HG02642 (cell line): ENCODE measurements at regions not wholly inside any gene's neighbourhood (a gene's known extent, or its start where the extent isn't known, plus 50 kb on each side); places are given as distances from the start of the nearest gene placed in this dataset.

Experiments used
- ATAC-seq: cut with Tn5 transposase; IDR thresholded peaks from one replicate; pipeline ENCODE4 v1.9.1; 2021; ENCODE audit warnings: mild to moderate bottlenecking; ENCODE audit not compliant: unreplicated experiment, poor library complexity

DNA sequence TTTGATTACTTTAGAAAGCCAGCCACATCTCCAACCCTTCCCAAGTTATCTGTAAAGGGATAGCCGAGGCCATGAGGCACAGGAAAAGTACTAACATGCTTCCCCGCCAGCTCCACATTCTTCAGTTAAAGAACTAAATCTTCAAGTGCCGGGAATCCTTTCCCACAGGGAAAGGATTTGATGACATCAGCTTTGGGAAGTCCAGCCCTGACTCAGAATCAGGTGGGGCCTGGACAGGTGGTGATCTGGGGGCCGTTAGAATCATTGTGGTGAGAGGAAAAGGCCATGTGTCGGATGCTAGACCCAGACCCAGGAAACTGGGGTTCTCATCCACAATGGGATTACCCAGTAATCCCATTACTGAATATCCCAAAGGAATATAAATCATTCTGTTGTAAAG, 580.0 kb downstream of the QKI start:
- no peak for ATAC-seq

DNA sequence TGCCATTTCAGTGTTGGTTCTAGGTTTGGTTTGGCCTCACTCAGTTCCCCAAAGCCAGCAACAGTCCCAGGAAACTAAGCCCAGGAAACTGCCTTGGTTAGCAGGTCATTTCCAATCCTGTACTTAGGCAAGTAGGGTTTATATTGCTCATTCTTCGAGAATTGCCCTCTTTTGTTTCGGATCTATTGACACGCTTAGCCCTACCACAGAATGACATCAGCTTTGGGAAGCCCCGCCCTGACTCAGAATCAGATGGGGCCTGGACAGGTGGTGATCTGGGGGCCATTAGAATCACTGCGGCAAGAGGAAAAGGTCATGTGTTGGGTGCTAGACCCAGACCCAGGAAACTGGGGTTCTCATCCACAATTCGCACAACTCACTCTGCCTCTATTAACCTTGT, 578.2 kb downstream of the QKI start:
- no peak for ATAC-seq

DNA sequence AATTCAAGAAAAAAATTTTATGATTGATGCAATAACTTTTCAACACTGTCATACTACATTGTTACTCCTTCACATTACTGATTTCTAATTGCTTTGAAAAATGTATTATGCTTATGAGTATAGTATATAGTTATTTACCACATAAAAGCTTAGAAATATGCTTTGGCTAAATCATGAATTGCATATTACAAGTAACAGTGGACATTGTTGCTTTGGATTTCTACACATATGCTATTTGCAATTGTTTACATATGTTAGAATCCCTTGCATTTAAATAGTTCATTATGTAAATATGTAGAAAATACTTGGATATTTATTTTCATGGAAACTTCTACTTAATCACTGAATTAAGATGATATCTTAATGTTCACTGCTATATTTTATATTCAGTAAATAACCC, 577.5 kb downstream of the QKI start:
- ATAC-seq: no peak

DNA sequence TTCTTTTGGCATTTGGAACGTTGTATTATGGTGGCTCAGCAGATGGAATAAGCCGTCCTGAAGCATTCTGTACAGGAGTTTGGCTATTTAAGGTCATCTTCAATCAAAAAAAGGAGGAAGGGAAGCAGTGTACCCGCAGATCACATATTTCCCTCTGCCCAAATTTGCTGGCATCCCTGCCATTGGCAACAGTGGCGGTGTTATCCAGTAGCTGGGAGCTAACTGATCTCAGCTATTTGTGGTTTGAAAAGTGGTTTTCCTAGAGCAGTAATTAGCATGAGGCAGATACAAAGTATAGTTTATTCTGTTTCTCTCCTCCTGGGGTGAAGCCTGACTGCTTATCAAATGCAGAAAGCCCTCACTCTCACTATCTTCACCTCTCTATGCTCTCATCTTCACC, 576.8 kb downstream of the QKI start:
- ATAC-seq: no peak

DNA sequence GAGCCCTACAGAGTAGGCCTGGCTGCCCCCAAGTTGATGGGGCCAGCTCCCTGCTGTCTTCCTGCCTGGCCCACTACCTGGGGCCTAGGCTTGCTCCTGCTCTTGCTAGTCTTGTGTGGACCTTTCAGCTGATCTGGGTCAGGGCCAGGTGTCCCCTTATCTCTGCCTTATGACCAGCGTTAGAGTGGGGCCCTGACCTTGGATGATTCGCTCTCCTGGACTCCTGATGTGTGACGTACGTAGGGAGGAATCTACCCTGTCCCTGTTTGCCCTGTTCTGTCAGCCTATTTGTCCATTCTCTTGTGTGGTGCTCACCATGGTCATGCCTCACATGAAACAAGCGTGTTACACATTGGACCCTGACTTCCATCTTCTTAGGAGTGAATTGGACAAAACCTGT, 571.8 kb downstream of the QKI start:
- no peak for ATAC-seq

DNA sequence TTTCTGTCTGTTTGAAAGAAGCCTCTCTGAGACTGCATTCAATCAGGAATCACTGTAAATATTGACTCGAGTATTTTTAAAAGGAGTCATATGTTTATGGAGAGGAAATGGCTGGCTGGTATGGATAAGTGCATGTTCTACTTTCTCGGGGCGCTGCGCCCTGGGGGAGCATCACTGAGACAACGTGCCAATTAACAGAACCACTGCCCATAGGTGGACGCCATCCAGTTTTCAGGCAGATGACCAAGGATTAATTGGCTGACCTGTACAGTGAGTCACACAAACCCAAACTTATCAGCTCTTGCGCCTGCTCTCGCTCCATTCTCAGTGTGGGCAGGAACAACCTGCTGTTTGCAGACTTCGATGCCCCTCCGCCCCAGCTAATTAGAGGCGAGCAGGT, 571.2 kb downstream of the QKI start:
- no peak for ATAC-seq

DNA sequence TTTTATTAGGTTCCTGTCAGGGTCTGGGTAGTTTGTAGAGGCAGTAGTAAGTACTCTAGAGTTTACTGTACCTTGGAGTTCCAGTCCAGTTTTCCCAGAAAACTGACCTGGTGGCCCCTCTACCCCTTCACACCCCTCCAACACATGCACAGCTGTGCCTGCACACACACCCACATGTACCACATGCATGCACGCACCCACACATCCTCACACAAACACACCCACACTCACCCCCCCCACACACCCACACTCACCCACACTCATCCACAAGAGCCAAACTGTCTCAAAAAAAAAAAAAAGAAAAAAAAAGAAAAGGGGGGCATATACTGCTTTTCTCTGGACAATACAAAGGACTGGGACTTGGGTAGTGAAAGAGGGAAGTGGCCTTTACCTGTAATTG, 570.5 kb downstream of the QKI start:
- no peak for ATAC-seq

DNA sequence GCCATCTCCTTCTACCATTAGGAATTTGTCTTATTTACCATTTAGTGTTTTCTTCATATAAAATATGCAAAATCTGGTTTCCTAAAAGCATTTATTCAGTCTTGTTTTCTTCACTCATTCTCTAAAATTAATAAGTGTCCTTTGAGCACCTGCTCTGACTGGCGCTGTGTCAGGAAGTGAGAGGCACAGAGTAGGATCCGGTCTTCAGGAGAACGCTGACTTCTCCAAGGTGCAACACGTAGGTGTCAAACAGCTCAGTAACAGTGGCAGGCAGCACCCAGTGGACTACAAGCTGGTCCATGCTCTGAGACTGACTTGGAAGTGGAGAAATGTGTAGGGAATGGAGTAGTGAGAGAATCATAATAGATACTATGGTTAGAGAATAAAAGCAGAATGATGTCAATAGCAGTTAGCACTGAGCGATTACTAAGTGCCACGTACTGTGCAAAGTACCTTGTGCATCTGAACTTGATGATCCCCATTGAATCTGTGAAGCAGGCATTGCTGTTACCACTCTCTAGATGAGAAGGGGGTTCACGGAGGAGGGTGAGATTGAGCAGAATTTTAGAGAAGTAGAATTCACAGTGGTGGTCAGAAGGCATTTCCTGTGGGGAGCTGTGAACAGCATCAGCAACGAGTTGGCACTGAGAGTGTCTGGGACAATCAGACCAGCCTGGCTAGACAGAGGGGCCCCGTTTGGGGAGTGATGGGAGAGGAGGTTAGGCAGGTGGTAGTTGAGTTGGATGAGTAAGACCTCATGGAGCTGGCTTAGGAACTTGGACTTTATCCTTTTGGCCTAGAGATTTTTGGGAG, 569.8 kb downstream of the QKI start:
- ATAC-seq: peak; percentile 56

DNA sequence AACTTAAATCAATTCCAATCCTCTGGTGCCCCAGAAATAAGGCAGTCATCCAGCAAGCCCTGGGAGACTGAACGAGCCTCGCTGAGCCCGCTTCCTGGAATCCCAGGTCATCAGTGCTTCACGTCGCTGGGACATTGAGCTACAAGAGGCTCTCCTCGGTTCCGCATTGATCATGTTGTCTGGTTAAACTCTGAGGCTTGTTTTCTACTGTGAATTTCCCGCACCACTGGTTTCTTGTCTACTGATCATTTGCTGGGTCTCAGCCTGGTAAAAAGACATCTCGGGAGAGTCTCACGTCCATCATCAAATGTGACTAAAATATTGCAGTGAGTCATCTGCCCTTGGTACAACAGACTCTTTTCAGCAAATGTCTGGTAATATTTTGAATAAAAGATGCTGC, 569.2 kb downstream of the QKI start:
- no peak for ATAC-seq

DNA sequence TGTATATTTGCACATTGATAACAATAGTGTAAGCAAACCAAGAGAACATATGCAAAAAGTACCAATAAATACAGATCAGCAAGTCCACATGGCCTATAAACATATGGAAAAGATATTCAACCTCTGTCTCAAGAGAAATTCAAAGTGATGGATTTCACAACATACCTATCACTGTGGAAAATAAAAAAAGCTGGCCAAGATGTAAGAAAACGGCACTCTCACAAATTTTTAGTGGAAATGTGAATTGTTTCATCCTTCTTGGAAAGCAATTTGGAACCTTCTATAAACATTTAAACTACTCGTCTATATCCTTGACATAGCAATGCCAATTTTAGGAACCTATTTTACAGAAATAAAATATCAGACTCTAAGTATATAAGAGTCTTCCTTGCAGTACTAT, 559.8 kb downstream of the QKI start:
- no peak for ATAC-seq

DNA sequence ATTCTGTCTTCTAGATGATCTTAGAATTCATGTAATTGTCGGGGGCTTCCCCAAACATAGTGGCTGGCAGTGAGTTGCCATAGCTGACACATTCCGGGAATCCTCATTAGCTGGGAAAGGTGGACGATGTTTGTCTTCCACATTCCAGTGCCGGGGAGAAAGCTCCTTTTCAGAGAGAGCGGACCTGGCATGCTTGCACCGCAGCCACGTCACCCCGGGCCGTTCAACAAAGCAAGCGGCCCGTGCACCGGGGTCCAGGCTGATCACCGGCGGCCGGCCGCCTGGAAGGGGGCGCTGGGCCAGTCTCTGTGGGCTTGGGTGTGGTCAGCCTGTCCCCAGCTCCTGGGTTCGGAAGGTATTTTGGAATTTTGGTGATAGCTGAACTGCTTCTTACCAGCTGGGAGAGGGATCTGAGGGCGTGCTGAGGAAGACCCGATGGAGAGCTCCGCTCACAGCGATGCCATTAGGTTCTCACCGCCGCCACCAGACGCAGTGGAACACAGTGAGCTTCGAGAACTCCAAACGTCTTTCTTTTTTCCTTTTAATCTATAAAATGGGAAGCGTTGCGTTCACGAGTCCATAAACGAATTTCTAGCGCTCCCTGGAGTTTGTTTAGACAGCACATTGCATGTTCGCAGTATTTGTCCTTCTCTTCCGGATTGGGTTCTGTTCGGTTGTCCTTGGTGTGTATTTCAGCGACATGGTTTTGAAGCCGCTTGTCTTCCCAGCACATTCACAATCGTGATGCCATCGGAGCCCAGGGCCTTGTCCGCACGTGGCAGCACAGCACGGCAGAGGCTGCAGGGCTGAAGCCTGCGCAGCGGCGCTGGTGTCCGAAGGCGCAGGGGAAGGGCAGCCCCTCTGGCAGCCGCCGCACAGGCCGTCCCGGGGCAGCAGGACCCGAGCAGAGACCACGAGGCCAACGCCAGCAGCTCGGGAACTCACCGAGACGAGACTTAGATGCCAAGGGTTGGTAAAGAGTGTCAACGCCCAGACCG, 557.6 kb downstream of the QKI start:
- no peak for ATAC-seq

DNA sequence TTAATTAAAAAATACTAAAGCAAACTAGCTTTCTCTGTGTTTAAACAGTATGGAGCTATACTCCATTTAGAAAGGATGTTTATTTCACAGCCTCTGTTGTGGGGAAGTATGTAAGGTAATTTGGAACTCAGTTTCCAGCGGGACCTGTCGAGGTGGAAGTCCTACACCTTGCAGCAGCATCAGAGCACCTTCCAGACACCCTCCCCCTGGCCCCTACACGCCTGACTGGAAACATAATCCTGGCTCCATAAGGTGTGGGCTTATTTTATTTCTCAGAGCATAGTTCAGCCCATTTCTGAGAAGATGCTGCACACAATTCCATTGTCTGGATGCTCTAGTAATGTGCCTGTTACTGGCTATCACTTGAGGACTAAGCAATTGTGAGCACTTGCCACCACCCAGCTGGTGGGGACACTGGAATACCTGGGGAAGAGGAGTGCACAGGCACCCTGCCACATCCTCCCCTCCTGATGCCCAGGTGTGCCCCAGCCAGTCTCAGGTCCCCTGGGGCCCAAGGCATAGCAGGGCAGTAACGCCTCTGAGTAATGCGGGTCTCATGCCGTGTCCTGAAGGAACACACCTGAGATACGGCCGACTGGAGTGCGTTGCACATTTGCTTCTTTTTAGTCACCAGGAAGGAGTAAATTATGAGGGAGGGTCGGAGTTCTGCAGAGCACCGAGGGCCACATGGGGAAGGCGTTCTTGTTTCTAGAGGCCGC, 556.5 kb downstream of the QKI start:
- ATAC-seq: no peak

DNA sequence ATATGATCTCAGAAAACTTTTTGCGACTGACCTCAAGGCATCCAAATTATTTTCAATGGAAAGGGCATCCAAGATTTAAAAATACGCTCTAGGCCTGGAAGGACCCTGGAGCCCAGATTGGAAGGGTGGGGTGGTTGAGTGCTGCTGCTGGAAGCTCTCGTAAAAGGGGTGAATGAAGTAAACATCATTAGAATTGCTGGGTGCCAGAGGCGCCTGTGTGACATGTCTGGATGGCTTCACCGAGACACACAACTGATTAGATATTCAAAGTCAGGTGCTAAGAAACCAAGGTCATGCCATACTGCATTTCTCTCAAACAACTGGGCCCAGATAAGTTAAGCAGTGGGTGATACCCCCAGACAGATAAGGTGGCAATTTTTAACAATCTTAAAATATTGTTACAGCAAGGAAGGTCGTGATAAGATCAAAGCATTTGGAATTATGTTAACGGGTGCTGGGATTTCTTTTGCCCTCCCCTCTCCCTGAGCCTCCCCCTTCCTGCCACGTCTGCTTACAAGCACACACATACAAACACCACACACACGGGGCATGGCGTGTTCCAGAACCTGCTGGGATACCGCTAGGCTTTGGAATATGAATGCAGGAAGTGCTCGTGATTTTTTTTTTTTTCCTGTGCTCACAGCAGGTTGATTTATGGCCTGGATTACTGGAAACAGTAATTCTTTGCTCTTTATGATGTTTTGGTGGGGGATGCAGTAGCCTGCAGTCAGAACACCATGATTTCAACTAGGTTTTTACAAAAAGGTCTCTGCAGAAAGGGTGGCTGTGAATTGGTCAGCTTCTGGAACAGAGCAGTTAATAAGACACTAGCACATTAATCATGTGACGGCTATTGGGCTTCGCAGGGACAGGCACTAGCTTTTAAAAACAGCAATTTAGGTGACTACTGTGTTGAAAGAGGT, 551.2 kb downstream of the QKI start:
- no peak for ATAC-seq

DNA sequence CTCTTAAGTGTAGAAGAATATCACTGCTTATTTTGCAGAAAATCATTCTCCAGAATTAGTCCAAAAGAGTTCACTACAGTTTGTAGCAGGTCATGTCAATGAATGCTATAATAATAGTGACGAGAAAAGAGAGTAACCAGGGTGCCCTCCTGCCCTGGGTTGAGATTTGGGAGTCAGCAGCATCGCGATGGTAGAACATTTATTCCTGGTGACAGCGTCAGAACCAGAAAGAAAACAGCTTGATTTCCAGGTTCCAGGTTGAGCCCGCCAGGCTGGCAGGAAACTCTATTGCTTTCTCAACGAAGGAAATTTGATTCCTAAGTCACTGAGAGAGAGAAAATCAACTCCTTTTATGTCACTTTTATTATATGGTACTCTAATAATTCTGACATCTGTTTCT, 550.3 kb downstream of the QKI start:
- no peak for ATAC-seq

DNA sequence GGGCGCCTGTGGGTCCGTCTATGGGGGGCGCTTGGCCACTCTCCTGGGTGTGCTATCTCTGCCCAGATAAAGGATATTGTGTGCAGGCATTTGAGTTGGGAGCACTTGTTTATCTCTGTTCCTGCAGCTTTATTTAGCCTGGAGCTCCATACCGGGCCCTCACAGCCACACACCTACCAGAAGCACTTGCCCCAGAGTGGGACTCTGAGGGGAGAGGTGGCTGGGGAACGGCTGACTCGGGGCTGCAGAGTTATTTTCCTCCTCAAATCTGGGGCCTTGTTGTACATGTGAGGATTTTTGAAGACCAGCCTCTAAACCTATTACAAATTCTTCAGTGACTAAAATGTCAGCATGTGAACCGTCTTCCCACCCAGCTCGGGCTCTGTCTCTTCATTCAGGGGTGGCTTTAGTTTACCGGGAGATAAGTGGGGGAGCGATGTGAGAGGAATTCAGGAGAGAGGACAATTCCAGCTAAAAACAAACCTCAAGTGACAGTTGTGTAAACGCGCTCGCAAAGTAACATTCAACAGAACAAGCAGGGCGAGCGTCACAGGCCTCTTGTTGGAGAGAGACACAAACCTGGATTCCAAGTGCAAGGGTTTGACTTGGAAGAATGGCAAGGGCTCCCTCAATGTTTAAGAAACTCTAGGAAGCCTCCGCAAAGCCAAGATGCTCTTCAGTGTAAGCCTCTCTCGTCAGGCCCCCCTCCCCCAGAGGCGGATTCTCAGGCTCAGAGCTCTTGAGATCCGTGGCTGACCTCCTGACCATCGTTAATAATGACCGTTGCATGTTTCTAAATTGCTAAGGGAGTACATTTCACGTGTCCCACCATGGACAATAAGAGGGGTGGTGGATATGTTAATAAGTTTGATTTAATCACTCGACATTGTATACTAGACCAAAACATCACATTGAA, 548.9 kb downstream of the QKI start:
- ATAC-seq: no peak

DNA sequence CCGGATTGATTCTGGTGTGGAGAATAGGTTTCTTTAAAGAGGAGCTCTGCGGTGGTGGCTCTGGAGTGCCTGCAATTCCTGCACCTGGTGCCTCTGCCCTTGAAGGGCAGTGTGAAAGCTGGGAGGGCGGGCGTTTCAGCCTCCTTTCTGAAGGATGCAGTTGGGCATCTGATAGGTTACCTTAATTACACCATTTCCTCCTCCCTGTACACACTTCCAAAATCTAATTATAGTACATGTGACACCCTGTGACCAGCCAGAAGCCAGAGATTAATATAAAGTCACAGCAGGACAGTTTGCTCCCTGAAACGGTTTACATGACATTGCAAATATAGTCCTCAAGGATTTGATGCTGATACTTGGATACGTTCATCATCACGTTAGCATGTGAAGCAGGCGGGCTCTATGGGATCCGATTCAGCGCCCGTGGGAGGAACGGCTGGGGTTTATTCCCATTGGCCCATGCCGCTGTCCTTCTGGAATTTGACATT, 548.2 kb downstream of the QKI start:
- ATAC-seq: no peak

DNA sequence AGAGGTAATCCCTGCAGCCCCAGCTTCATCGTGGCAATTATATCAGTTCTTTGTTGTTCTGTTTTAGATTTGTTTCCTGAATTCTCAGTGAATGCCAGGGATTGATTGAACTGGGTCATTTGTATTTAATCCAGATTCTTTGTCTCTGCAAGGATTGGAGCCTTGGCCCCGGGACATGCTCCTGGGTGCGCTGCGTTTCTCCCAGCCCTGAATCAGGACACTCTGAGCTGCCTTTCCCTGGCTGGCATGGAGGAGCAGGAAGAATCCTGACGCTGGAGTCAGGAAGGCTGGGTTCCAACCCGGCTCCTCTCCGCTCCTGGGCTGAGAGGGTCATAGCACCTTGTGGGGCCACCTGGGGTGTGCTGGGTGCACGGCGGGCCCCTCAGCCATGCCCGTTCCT, 545.6 kb downstream of the QKI start:
- ATAC-seq: no peak

DNA sequence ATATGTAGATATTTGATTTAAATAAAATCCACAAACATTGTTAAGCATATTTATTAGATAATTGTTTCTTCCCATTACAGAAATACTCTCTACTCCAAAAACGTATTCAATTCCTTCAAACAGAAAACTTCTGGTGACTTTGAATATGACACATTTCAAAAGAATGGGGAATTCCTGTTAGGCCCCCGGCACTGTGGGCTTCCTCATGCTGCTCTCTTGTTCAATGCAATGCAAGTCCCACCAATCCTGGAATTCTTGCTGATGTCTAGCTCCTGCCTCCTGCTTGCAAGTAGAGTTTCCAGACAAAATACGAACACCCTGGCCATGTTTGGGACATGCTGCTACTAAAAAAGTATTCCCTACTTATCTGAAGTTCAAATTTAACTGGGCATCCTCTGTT, 544.1 kb downstream of the QKI start:
- no peak for ATAC-seq
